Breast epithelium (tissue), 3 donors: ENCODE measurements at regions not wholly inside any gene's neighbourhood (a gene's known extent, or its start where the extent isn't known, plus 50 kb on each side); places are given as distances from the start of the nearest gene placed in this dataset.

Experiments
- CTCF ChIP-seq, 3 donors: fragments of 450-650 bp; IDR thresholded peaks; one replicate each; pipeline ENCODE4 v1.5.1; 2016 to 2017; ENCODE audit warnings: antibody characterized with exemption in 3 of 3, mild to moderate bottlenecking in 3 of 3, moderate library complexity in 3 of 3
- POLR2A ChIP-seq: fragments of 450-650 bp; IDR thresholded peaks from one replicate; pipeline ENCODE4 v1.6.1; 2016; ENCODE audit warnings: antibody characterized with exemption, mild to moderate bottlenecking, moderate library complexity

- no peak for TF ChIP-seq CTCF (IDR thresholded peaks at IDR 0.05)
- no peak for TF ChIP-seq POLR2A
Measured at GRCh38 chr14:95784137-95784536, 70.2 kb upstream of the TCL1A start.
